ENCODE measurements at regions not wholly inside any gene's neighbourhood (a gene's known extent, or its start where the extent isn't known, plus 50 kb on each side); places are given as distances from the start of the nearest gene placed in this dataset.

- no peak for DNase-seq
These were observed 1057.2 kb downstream of the NAALADL2 start for GRCh38 chr3:175916191-175916934.

- DNase-seq = no peak
These were observed 1055.7 kb downstream of the NAALADL2 start for GRCh38 chr3:175914785-175915184.

GRCh38 chr3:175913286-175913685, 1054.2 kb downstream of the NAALADL2 start:
- no peak for DNase-seq

- DNase-seq = no peak
These were observed 1052.8 kb downstream of the NAALADL2 start for GRCh38 chr3:175911937-175912336.

- DNase-seq = no peak
These were observed 1043.1 kb downstream of the NAALADL2 start for GRCh38 chr3:175902226-175902625.

GRCh38 chr3:175898194-175898593, 1039.1 kb downstream of the NAALADL2 start:
- DNase-seq = no peak

GRCh38 chr3:175896655-175897054, 1037.5 kb downstream of the NAALADL2 start:
- DNase-seq = no peak

GRCh38 chr3:175895731-175896130, 1036.6 kb downstream of the NAALADL2 start:
- DNase-seq = no peak

- no peak for DNase-seq
These were observed 1034.4 kb downstream of the NAALADL2 start for GRCh38 chr3:175893566-175893965.

- no peak for DNase-seq
These were observed 1030.9 kb downstream of the NAALADL2 start for GRCh38 chr3:175890066-175890465.

- no peak for DNase-seq
These were observed 1026.2 kb downstream of the NAALADL2 start for GRCh38 chr3:175885231-175885766.

GRCh38 chr3:175879417-175879816, 1020.3 kb downstream of the NAALADL2 start:
- DNase-seq = no peak

GRCh38 chr3:175869404-175869803, 1010.3 kb downstream of the NAALADL2 start:
- peak; percentile 1 for DNase-seq

- no peak for DNase-seq
These were observed 1009.5 kb downstream of the NAALADL2 start for GRCh38 chr3:175868626-175869025.

- no peak for DNase-seq
These were observed 1006.6 kb downstream of the NAALADL2 start for GRCh38 chr3:175865724-175866123.

GRCh38 chr3:175861916-175862315, 1002.8 kb downstream of the NAALADL2 start:
- no peak for DNase-seq
